NCI-H2227 treated with DMSO at 0.1 percent for 48 hours (cell line): ENCODE measurements at regions not wholly inside any gene's neighbourhood (a gene's known extent, or its start where the extent isn't known, plus 50 kb on each side); places are given as distances from the start of the nearest gene placed in this dataset.

Source experiments
- DNase-seq: peaks from one replicate; lab custom pipeline; 2025; lab: John Stamatoyannopoulos, UW

GRCh38 chr10:118246332-118247295, 95.5 kb downstream of the FAM204A start:
- DNase-seq, result no peak

- no peak for DNase-seq
These were observed 98.2 kb downstream of the FAM204A start for GRCh38 chr10:118243907-118244306.

DNA sequence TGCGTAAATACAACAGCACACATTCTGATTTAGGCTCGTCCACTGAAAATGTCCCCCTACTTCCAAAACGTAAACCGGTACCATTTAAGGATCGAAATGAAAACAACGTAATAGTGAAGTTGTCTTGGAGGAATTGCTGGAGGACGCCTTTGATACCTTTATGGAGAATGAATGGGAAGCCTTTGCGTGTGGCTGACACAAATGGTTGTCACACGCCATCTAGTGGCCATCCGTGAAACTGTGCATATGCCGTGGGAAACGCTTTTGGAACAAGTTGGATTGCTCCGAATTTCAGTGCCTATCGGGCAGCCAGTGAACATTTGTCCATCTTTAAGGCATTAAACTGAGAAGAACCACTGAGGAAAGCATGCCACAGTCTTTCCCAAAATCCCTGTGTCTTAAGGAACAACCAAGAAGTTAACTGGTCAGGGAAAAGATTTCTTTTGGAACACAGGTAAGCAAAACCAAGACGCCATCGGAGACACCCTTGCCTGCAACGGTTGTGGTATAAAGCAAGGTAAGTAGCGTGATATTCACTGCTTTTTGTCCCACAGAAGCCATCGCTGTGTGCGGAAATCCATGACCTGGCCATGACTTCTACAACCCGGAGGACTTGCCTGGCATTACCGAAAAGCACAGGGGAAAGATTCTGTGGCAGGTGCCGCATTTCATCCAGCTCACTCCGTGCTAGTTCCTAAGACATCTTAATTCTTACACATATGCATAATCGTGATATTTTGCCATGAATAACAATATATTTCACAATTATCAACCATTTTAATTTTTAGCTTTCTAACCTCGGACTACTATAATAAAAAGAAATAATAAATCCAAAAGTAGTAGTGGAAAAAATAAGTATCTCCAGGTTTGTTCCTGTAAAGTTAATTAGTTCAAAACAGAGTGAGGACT, 100.6 kb downstream of the FAM204A start:
- DNase-seq, result peak; percentile 83

GRCh38 chr10:118239236-118239630, 102.9 kb downstream of the FAM204A start:
- DNase-seq, result no peak

DNA sequence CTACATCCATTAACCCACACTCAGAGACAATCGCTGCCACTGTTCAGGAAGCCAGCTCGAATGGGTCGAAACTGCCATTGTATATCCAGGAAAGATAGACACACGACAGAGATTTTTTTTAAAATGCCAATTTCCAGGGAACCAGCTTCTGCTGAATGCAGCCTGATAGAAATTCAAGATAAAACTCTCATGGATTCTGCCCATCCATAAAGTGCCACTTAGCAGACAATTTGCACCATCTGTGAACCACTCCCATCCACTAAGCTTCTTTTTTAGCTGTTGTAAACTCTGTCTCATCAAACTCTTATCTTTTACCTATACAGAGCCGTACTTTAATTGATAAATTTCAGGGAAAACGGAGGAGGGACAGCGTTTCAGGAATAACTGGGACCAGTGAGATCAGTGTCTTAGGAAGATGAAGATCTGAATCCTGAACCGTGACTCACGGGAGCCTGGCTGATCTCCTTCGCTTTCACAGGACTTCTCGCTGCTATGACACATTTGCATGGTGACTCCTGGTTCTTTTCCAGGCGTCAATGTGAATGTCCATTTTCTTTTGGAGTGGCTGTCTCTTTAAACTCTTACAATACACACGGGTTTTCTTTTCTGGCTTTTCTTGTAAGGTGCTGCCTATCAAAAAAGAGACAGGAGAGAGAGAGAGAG, 103.4 kb downstream of the FAM204A start:
- no peak for DNase-seq

GRCh38 chr10:118237930-118238329, 104.2 kb downstream of the FAM204A start:
- DNase-seq, result no peak

DNA sequence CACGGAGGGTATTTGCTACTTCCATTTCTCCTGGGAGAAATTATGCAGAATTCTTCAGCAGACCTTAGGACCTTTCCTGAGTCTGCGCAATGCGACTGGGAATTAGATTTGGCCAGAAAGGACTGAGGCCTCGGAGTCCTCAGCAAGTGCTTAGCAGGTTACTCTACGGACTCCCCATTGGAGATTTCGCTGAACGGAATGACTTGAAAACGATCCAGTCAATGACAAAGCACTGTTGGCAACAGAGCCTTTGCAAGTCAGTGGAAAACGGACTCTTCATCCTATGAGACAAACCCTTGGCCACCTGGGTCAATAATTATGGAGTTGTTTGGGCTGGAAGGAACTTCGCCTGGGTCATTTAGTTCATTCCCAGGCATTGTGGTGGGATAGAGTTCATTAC, 107.4 kb downstream of the FAM204A start:
- DNase-seq, result no peak

GRCh38 chr10:118220346-118220850, 121.7 kb downstream of the FAM204A start:
- no peak for DNase-seq

DNA sequence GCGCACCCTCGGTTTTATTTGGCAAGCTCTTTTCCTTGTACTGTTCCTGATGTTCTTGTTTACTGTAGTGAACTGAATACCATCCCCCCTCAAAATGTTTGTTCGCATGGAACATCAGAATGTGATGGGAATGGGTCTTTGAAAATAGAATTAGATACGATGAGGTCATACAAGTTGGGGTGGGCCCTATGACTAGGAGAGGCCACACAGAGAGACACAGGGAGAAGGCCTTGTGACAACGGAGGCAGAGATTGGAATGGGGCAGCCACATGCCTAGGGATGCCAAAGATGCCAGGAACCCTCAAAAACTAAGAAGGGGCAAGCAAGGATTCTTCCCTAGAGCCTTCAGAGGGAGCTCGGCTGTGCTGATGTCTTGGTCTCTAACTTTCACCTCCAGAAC, 123.6 kb downstream of the FAM204A start:
- no peak for DNase-seq

- DNase-seq, result no peak
These were observed 125.5 kb downstream of the FAM204A start for GRCh38 chr10:118216571-118217170.

DNA sequence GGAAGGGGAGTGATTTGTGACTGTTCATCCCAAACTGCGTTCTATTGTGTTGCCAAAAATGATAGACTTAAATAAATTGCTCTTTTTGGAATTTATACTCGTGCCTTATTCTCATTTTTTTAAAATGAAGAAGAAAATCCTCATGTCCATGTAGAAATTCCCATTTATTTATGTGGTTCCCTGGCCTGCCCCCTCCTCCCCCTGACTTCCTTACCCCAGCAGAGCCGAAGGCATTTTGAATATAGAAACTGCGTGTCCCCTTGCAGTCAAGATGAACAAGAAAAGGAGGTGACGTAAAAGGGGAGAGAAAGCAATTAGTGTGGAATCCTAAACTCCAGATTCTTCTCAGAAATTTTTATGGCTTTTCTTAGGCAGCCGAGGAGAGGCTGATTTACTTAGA, 126.1 kb downstream of the FAM204A start:
- no peak for DNase-seq

- DNase-seq, result no peak
These were observed 127.3 kb downstream of the FAM204A start for GRCh38 chr10:118214776-118215175.

DNA sequence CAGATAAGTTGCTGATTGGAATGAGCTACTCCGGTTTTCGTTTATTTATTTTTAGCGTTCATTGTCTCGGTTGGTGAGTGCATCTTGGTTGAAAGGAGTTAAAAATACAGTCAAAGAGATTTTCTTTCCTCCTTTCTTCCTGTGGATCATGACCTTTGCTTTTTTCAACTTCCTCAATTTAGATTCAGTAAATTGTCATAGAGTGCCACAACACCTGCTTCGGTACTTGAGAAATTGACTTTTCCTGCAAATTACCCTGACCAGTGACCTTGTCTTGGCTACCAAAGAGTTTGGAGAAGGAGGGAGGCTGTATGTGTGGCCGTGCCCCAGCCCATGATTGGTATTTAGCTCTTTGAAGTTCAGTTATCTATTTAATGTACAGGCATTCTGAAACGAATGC, 128.7 kb downstream of the FAM204A start:
- no peak for DNase-seq

DNA sequence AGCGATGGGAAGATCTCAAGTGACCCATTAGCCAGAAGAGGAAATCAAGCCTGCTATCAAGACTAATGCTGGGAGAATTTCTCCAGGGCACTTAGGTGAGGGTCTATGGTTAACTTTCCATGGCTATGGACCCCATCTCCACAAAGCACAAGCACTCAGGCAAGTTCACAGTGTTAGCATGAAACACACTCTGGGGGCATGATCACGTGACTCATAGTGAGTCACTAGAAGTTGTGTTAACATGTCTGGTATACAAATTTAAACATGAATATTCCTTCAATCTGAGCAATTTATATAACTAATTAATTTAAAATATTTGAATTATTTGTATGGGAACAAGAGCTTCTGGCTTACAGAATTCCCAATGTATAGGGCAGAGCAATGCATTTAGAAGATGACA, 131.8 kb downstream of the FAM204A start:
- DNase-seq, result no peak

GRCh38 chr10:118209215-118209614, 132.9 kb downstream of the FAM204A start:
- DNase-seq, result no peak

DNA sequence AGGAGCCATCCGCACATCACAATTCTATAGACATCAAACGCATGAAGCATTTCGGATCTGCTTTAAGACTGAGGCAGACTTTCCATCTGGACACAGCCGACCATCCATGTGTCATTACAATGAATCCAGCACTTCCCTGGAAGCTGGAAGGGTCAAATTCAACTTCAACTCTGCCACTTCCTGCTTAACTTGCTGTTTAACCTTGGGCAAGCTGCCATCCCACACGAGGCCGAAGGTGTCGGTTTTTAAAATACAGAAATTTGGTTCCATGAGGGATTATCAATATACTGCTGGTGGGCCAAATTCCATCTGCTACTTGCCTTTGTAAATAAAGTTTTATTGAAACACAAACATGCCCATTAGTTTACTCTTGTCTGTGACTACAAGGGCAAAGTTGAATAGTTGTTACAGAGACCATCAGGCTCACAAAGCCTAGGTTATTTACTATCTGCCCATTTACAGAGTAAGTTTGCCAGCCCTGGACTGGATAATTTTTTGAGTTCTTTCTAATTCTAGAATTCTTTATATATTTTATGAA, 134.6 kb downstream of the FAM204A start:
- no peak for DNase-seq

DNA sequence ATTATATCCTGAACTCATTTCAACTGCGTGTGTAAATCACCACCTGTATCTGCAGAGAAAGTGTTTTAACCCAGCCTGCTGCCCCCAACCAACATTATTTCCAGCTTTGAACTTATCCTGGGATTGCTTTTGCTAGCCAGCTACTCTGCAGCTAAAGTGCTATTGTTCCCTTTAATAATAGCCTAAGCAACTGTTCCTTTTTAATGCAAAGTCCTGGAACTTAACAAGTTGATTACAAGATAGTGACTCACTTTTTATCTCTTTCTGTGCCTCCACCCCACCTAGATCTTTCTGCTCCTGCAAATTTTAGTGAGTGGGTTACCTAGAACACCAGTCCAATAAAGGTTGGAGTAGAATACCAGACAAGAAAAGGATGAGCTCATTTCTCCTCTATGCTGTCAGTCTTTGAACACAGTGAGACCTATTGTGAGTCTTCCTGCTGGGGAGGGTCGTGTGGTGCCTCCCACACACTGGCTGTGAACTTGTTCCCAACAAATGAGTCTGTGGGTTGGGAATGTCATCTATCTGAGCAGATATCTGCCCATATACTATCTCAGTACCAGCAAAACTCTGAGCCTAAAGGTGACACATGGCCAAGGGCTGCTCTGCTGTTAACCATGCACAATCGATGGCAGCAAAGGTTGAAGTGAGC, 137.7 kb downstream of the FAM204A start:
- DNase-seq, result no peak

DNA sequence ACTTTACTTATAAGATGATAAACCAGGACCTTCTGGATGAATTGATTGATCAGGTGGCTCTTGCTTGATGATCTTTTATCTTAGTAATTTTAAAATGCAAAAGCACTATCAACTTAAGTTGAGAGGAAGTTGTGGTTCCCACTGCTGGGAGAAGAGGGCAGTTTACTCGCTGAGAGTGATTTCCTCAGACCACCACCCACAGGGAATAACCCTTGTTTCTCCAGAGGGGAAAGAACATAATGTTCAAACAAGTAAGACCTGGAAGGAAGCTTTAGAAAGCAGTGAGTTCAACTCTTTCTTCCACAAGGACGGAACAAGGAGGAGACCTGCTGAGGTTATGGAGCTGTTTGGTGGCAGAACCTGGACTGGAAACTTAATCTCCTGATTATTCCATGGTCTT, 138.7 kb downstream of the FAM204A start:
- DNase-seq, result no peak

DNA sequence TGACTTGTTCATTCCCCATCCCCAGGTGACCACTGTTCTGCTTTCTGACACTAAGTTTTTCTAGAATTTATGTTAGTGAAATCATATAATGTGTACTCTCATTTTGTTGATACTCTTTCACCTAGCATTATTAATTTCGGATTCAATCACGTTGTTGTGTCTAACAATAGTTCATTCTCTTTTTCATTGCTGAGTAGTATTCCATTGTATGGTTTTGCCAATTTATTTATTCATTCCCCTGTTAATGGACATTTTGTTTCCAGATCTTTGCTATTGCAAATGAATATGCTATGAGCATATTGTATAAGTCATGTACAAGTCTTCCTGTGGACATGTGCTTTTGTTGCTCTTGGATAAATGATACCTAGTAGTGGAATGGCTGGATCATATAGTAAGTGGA, 146.4 kb downstream of the FAM204A start:
- DNase-seq, result no peak

- DNase-seq, result no peak
These were observed 146.9 kb upstream of the RAB11FIP2 start for GRCh38 chr10:118193642-118194041.

DNA sequence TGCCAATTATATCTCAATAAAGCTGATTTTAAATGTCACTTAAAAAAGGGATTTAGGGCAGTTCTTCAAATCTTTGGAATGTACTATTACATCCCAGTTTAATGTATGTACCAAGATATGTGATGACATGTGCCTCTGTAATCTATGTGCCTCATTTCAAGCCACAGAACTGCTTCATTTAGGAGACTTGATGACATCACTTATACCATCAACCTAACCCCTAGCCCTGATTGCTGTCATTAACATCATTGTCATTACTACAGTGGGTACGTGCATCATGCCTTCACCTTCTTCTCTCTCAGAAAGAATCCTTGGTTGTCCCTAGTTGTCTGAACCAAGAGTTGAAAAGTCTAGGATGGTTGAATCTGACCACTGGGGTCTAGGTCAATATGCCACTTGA, 134.3 kb upstream of the RAB11FIP2 start:
- DNase-seq, result no peak
